ENCODE measurements at regions not wholly inside any gene's neighbourhood (a gene's known extent, or its start where the extent isn't known, plus 50 kb on each side); places are given as distances from the start of the nearest gene placed in this dataset.

DNA sequence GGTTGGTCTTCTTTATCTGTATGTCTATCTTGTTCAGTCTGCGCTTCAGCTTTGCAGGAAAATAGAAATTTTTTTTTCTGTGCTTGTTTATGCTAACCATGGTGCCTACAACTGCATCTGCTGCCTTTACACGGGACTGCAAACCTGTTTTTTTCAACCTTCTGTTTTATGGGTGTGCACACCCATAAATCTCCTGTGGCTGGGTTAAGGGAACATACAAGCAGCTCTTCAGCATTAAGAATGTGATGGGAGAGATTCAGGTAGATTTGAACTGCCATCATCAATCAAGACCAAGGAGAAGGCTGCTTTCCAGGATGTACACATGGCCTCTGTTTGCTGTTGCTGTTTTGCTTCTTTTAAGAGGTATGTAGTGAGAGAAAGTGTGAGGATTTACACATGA is 502.9 kb downstream of the ANKRD50 start (continued):
- TF ChIP-seq, protein P1, sequence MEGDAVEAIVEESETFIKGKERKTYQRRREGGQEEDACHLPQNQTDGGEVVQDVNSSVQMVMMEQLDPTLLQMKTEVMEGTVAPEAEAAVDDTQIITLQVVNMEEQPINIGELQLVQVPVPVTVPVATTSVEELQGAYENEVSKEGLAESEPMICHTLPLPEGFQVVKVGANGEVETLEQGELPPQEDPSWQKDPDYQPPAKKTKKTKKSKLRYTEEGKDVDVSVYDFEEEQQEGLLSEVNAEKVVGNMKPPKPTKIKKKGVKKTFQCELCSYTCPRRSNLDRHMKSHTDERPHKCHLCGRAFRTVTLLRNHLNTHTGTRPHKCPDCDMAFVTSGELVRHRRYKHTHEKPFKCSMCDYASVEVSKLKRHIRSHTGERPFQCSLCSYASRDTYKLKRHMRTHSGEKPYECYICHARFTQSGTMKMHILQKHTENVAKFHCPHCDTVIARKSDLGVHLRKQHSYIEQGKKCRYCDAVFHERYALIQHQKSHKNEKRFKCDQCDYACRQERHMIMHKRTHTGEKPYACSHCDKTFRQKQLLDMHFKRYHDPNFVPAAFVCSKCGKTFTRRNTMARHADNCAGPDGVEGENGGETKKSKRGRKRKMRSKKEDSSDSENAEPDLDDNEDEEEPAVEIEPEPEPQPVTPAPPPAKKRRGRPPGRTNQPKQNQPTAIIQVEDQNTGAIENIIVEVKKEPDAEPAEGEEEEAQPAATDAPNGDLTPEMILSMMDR (IDR thresholded peaks at IDR 0.05) = no peak
- TF ChIP-seq, protein P2, sequence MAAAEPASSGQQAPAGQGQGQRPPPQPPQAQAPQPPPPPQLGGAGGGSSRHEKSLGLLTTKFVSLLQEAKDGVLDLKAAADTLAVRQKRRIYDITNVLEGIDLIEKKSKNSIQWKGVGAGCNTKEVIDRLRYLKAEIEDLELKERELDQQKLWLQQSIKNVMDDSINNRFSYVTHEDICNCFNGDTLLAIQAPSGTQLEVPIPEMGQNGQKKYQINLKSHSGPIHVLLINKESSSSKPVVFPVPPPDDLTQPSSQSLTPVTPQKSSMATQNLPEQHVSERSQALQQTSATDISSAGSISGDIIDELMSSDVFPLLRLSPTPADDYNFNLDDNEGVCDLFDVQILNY (CRISPR knock-in tag; IDR thresholded peaks at IDR 0.05) = no peak
- TF ChIP-seq, protein P3, sequence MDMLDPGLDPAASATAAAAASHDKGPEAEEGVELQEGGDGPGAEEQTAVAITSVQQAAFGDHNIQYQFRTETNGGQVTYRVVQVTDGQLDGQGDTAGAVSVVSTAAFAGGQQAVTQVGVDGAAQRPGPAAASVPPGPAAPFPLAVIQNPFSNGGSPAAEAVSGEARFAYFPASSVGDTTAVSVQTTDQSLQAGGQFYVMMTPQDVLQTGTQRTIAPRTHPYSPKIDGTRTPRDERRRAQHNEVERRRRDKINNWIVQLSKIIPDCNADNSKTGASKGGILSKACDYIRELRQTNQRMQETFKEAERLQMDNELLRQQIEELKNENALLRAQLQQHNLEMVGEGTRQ (CRISPR knock-in tag; IDR thresholded peaks at IDR 0.05) = no peak
- TF ChIP-seq MXD4 (CRISPR knock-in tag; IDR thresholded peaks at IDR 0.05; ENCODE audit: borderline replicate concordance) = no peak

DNA sequence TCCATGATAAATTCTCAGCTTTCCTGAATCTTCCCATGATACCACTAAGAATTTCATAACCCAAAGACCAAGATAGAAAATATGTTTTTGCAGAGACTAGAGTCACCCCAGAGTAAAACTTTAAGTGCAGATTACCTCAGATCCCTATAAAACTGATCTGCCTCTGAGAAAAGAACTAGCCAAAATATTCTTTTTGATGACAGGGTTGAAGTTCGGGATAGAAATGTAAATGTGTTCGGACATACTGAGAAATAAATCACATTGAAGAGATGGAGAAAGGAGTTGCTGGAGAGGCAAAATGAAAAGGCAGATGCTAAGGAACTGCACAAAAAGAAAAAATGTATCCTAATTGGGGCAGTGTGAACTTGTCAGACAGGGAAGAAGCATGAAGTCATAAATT is 501.8 kb downstream of the ANKRD50 start:
- ChIA-PET CTCF (no interaction called here), POLR2A (no interaction called here)
- Mint-ChIP-seq H3K4me3 (no peak overlapping the region), H3K36me3 (no peaks in the 10 kb centered on the region), H3K27ac (no peak overlapping the region), H3K27me3 (ENCODE audit: low read depth) (no peaks in the 10 kb centered on the region), H3K4me1 (peaks cover 12% of the 10 kb centered on the region), H3K9me3 (0 out of 2 replicates have a peak, but pooled peaks cover 4% of the 10 kb centered on the region)
- DNase-seq (ENCODE audit: low spot score) (no peak), ATAC-seq (no peak)
- TF ChIP-seq, protein P4, sequence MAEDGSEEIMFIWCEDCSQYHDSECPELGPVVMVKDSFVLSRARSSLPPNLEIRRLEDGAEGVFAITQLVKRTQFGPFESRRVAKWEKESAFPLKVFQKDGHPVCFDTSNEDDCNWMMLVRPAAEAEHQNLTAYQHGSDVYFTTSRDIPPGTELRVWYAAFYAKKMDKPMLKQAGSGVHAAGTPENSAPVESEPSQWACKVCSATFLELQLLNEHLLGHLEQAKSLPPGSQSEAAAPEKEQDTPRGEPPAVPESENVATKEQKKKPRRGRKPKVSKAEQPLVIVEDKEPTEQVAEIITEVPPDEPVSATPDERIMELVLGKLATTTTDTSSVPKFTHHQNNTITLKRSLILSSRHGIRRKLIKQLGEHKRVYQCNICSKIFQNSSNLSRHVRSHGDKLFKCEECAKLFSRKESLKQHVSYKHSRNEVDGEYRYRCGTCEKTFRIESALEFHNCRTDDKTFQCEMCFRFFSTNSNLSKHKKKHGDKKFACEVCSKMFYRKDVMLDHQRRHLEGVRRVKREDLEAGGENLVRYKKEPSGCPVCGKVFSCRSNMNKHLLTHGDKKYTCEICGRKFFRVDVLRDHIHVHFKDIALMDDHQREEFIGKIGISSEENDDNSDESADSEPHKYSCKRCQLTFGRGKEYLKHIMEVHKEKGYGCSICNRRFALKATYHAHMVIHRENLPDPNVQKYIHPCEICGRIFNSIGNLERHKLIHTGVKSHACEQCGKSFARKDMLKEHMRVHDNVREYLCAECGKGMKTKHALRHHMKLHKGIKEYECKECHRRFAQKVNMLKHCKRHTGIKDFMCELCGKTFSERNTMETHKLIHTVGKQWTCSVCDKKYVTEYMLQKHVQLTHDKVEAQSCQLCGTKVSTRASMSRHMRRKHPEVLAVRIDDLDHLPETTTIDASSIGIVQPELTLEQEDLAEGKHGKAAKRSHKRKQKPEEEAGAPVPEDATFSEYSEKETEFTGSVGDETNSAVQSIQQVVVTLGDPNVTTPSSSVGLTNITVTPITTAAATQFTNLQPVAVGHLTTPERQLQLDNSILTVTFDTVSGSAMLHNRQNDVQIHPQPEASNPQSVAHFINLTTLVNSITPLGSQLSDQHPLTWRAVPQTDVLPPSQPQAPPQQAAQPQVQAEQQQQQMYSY (CRISPR knock-in tag; IDR thresholded peaks at IDR 0.05) = no peak
- TF ChIP-seq NFYB (CRISPR knock-in tag; conservative IDR thresholded peaks at IDR 0.05; ENCODE audit: low read depth) (no peak), ZNF138 (CRISPR knock-in tag; conservative IDR thresholded peaks at IDR 0.05) (no peak), NR2C2 (CRISPR knock-in tag; IDR thresholded peaks at IDR 0.05) (no peak), NR3C1 (CRISPR knock-in tag; conservative IDR thresholded peaks at IDR 0.05; ENCODE audit: low read depth) (no peak), JAZF1 (CRISPR knock-in tag; IDR thresholded peaks at IDR 0.05) (no peak), ZNF232 (CRISPR knock-in tag; IDR thresholded peaks at IDR 0.05) (no peak), ZBTB21 (CRISPR knock-in tag; IDR thresholded peaks at IDR 0.05; ENCODE audit: borderline replicate concordance) (no peak), ZNF671 (CRISPR knock-in tag; IDR thresholded peaks at IDR 0.05) (no peak), ATF1 (CRISPR knock-in tag; IDR thresholded peaks at IDR 0.05) (no peak), JUN (CRISPR knock-in tag; IDR thresholded peaks at IDR 0.05) (no peak), PRRX2 (CRISPR knock-in tag; IDR thresholded peaks at IDR 0.05) (no peak), ESRRA (CRISPR knock-in tag; IDR thresholded peaks at IDR 0.05; ENCODE audit: borderline replicate concordance) (no peak)
- TF ChIP-seq, protein P5, sequence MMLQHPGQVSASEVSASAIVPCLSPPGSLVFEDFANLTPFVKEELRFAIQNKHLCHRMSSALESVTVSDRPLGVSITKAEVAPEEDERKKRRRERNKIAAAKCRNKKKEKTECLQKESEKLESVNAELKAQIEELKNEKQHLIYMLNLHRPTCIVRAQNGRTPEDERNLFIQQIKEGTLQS (CRISPR knock-in tag; conservative IDR thresholded peaks at IDR 0.05) = no peak
- TF ChIP-seq, protein P6, sequence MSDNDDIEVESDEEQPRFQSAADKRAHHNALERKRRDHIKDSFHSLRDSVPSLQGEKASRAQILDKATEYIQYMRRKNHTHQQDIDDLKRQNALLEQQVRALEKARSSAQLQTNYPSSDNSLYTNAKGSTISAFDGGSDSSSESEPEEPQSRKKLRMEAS (CRISPR knock-in tag; IDR thresholded peaks at IDR 0.05) = no peak
- TF ChIP-seq, protein P7, sequence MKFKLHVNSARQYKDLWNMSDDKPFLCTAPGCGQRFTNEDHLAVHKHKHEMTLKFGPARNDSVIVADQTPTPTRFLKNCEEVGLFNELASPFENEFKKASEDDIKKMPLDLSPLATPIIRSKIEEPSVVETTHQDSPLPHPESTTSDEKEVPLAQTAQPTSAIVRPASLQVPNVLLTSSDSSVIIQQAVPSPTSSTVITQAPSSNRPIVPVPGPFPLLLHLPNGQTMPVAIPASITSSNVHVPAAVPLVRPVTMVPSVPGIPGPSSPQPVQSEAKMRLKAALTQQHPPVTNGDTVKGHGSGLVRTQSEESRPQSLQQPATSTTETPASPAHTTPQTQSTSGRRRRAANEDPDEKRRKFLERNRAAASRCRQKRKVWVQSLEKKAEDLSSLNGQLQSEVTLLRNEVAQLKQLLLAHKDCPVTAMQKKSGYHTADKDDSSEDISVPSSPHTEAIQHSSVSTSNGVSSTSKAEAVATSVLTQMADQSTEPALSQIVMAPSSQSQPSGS (CRISPR knock-in tag; IDR thresholded peaks at IDR 0.05; ENCODE audit: borderline replicate concordance, low read depth) = no peak
- TF ChIP-seq, protein P2 (CRISPR knock-in tag; IDR thresholded peaks at IDR 0.05) = no peak
- TF ChIP-seq, protein P8, sequence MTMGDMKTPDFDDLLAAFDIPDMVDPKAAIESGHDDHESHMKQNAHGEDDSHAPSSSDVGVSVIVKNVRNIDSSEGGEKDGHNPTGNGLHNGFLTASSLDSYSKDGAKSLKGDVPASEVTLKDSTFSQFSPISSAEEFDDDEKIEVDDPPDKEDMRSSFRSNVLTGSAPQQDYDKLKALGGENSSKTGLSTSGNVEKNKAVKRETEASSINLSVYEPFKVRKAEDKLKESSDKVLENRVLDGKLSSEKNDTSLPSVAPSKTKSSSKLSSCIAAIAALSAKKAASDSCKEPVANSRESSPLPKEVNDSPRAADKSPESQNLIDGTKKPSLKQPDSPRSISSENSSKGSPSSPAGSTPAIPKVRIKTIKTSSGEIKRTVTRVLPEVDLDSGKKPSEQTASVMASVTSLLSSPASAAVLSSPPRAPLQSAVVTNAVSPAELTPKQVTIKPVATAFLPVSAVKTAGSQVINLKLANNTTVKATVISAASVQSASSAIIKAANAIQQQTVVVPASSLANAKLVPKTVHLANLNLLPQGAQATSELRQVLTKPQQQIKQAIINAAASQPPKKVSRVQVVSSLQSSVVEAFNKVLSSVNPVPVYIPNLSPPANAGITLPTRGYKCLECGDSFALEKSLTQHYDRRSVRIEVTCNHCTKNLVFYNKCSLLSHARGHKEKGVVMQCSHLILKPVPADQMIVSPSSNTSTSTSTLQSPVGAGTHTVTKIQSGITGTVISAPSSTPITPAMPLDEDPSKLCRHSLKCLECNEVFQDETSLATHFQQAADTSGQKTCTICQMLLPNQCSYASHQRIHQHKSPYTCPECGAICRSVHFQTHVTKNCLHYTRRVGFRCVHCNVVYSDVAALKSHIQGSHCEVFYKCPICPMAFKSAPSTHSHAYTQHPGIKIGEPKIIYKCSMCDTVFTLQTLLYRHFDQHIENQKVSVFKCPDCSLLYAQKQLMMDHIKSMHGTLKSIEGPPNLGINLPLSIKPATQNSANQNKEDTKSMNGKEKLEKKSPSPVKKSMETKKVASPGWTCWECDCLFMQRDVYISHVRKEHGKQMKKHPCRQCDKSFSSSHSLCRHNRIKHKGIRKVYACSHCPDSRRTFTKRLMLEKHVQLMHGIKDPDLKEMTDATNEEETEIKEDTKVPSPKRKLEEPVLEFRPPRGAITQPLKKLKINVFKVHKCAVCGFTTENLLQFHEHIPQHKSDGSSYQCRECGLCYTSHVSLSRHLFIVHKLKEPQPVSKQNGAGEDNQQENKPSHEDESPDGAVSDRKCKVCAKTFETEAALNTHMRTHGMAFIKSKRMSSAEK (CRISPR knock-in tag; IDR thresholded peaks at IDR 0.05; ENCODE audit: borderline replicate concordance) = no peak

Measured in WTC11 (cell line).